Calu3 (cell line): ENCODE measurements at regions not wholly inside any gene's neighbourhood (a gene's known extent, or its start where the extent isn't known, plus 50 kb on each side); places are given as distances from the start of the nearest gene placed in this dataset.

Source experiments
- BruUV-seq: library from RNA; stranded (reverse); fragments of 400-500 nt; replicated peaks from 2 replicates; lab custom pipeline; 2021; lab: Mats Ljungman, UMichigan
- CTCF ChIA-PET: fragments of 300-600 bp; sonication (Branson Sonifier 250); formaldehyde crosslinking; loops from one replicate; lab custom pipeline; 2022; ENCODE audit warnings: antibody characterized with exemption; lab: Charles Lee
- DNase-seq: peaks from one replicate; pipeline ENCODE4 v3.0.0; 2022
- H3K27ac Mint-ChIP-seq: one replicate; pipeline ENCODE4 v1.8.0; 2022; ENCODE audit warnings: mixed read lengths; ENCODE audit not compliant: unreplicated experiment
- H3K27me3 Mint-ChIP-seq: one replicate; pipeline ENCODE4 v1.8.0; 2022; ENCODE audit warnings: mixed read lengths; ENCODE audit not compliant: unreplicated experiment
- H3K36me3 Mint-ChIP-seq: one replicate; pipeline ENCODE4 v1.8.0; 2022; ENCODE audit warnings: mild to moderate bottlenecking, moderate library complexity, mixed read lengths; ENCODE audit not compliant: insufficient read depth, unreplicated experiment
- H3K4me1 Mint-ChIP-seq: one replicate; pipeline ENCODE4 v1.8.0; 2022; ENCODE audit warnings: mild to moderate bottlenecking, low read depth, mixed read lengths; ENCODE audit not compliant: unreplicated experiment
- H3K4me3 Mint-ChIP-seq: one replicate; pipeline ENCODE4 v1.8.0; 2022; ENCODE audit warnings: mild to moderate bottlenecking, low read depth, moderate library complexity, mixed read lengths; ENCODE audit not compliant: unreplicated experiment
- H3K9me3 Mint-ChIP-seq: one replicate; pipeline ENCODE4 v1.8.0; 2022; ENCODE audit warnings: low read depth, mixed read lengths; ENCODE audit not compliant: unreplicated experiment
- CTCF ChIP-seq: fragments of 200-600 bp; IDR thresholded peaks from one replicate; pipeline ENCODE4 v1.8.0; 2022; ENCODE audit warnings: antibody characterized with exemption; ENCODE audit not compliant: unreplicated experiment
- intact Hi-C: fragments of 100-400 bp; cut with micrococcal nuclease; formaldehyde crosslinking; loops from one replicate; pipeline ENCODE4 v1.10.0; 2022; ENCODE audit not compliant: unreplicated experiment

- H3K4me3 Mint-ChIP-seq, result no peak overlapping the region
- H3K36me3 Mint-ChIP-seq, result no peaks in the 10 kb centered on the region
- no peak overlapping the region for H3K27ac Mint-ChIP-seq
- no peaks in the 10 kb centered on the region for H3K9me3 Mint-ChIP-seq
- CTCF ChIA-PET, result no interaction called here
- no peak for TF ChIP-seq CTCF
- H3K4me1 Mint-ChIP-seq, result no peaks in the 10 kb centered on the region
- H3K27me3 Mint-ChIP-seq, result no peaks in the 10 kb centered on the region
- DNase-seq, result no peak
- intact Hi-C loops, result no loop called here
- no TSS peak for BruUV-seq
Observed at GRCh38 chr20:16662467-16662866, 67.4 kb upstream of the SNRPB2 start.

- intact Hi-C loops, result no loop called here
- Mint-ChIP-seq H3K4me1 (no peaks in the 10 kb centered on the region), H3K27ac (no peak overlapping the region), H3K4me3 (no peak overlapping the region), H3K27me3 (no peaks in the 10 kb centered on the region), H3K36me3 (no peaks in the 10 kb centered on the region), H3K9me3 (no peaks in the 10 kb centered on the region)
- DNase-seq, result no peak
- CTCF ChIA-PET, result no interaction called here
- TF ChIP-seq CTCF, result no peak
- no TSS peak for BruUV-seq
Observed at GRCh38 chr20:16661756-16662155, 68.1 kb upstream of the SNRPB2 start.

- Mint-ChIP-seq H3K4me1 (no peaks in the 10 kb centered on the region), H3K27ac (no peak overlapping the region), H3K27me3 (no peaks in the 10 kb centered on the region), H3K36me3 (no peaks in the 10 kb centered on the region), H3K9me3 (no peaks in the 10 kb centered on the region), H3K4me3 (no peak overlapping the region)
- intact Hi-C loops, result no loop called here
- DNase-seq, result no peak
- no TSS peak for BruUV-seq
- CTCF ChIA-PET, result no interaction called here
- TF ChIP-seq CTCF, result no peak
Observed at GRCh38 chr20:16654858-16655535, 74.8 kb upstream of the SNRPB2 start.

DNA sequence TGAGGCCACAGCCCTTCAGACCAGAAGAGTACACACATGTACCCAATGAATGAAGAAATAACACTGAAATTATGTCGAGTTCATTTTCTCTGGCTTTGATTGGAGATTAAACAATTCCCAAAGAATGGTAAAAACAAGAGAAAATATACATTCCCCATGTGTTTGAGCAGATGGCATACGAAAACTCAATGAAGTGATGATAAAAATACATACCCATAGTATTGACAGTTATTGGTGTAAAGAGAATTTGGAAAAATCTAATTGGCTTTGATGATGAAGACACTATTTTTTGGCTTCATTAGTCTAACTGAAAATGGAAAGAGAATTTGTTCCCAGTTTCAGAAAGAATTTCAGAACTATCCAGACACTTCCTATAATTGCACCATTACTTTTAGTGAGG is 76.6 kb upstream of the SNRPB2 start:
- no peak for TF ChIP-seq CTCF
- no peak for DNase-seq
- CTCF ChIA-PET, result no interaction called here
- H3K4me1 Mint-ChIP-seq, result no peaks in the 10 kb centered on the region
- no peak overlapping the region for H3K27ac Mint-ChIP-seq
- H3K27me3 Mint-ChIP-seq, result no peaks in the 10 kb centered on the region
- BruUV-seq, result no TSS peak
- H3K9me3 Mint-ChIP-seq, result no peaks in the 10 kb centered on the region
- H3K36me3 Mint-ChIP-seq, result no peaks in the 10 kb centered on the region
- no peak overlapping the region for H3K4me3 Mint-ChIP-seq
- intact Hi-C loops, result no loop called here
